ENCODE measurements at regions not wholly inside any gene's neighbourhood (a gene's known extent, or its start where the extent isn't known, plus 50 kb on each side); places are given as distances from the start of the nearest gene placed in this dataset.

GRCh38 chr2:16948053-16948452 lies 282.4 kb upstream of the CYRIA start:
- TF ChIP-seq, protein P1, sequence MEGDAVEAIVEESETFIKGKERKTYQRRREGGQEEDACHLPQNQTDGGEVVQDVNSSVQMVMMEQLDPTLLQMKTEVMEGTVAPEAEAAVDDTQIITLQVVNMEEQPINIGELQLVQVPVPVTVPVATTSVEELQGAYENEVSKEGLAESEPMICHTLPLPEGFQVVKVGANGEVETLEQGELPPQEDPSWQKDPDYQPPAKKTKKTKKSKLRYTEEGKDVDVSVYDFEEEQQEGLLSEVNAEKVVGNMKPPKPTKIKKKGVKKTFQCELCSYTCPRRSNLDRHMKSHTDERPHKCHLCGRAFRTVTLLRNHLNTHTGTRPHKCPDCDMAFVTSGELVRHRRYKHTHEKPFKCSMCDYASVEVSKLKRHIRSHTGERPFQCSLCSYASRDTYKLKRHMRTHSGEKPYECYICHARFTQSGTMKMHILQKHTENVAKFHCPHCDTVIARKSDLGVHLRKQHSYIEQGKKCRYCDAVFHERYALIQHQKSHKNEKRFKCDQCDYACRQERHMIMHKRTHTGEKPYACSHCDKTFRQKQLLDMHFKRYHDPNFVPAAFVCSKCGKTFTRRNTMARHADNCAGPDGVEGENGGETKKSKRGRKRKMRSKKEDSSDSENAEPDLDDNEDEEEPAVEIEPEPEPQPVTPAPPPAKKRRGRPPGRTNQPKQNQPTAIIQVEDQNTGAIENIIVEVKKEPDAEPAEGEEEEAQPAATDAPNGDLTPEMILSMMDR (IDR thresholded peaks at IDR 0.05): no peak
- Histone ChIP-seq H3K9me3 (no peaks in the 10 kb centered on the region), H3K4me1 (no peaks in the 10 kb centered on the region), H3K27ac (no peak overlapping the region), H3K36me3 (no peaks in the 10 kb centered on the region), H3K4me3 (no peak overlapping the region), H3K27me3 (no peaks in the 10 kb centered on the region)
- DNase-seq (ENCODE audit: low spot score): no peak

DNA sequence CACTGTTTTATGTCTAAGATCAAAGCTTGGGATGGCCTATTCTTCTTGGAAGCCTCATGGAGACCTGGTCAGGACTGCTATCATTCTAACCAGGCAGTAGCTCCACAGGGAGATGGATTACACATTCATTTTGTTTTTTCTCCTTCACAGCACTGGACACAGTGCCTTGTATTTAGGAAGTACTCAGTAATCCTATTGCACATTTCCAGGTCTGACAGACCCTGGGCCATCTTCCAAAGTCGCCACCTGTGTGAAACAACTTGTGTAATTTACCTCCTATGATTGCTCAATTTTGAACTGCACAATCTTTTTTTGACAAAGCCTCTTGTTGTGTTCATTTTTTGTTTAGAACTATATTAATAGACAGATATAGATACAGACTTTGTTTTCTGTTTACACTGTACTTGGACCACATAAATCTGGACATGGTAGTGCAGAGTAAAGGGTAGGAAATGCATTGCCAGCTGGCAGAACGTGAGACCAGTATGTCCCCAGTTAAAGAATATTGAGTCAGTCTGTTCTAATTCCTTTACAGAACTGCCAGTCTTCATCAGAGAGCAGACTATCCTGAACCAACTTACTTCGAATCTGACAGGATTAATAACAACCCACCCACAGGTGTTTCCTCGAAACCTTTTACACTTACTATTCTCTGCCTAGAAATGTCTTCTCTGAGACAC lies 277.8 kb upstream of the CYRIA start:
- Histone ChIP-seq H3K27ac (no peak overlapping the region), H3K27me3 (no peaks in the 10 kb centered on the region), H3K36me3 (no peaks in the 10 kb centered on the region), H3K9me3 (no peaks in the 10 kb centered on the region), H3K4me1 (no peaks in the 10 kb centered on the region), H3K4me3 (no peak overlapping the region)
- TF ChIP-seq, protein P1 (IDR thresholded peaks at IDR 0.05): no peak
- DNase-seq (ENCODE audit: low spot score): no peak

GRCh38 chr2:16940214-16940613 lies 274.6 kb upstream of the CYRIA start:
- Histone ChIP-seq H3K4me3 (no peak overlapping the region), H3K27me3 (no peaks in the 10 kb centered on the region), H3K4me1 (no peaks in the 10 kb centered on the region), H3K27ac (no peak overlapping the region), H3K36me3 (no peaks in the 10 kb centered on the region), H3K9me3 (no peaks in the 10 kb centered on the region)
- DNase-seq (ENCODE audit: low spot score): no peak
- TF ChIP-seq, protein P1 (IDR thresholded peaks at IDR 0.05): no peak

GRCh38 chr2:16939771-16940170 lies 274.1 kb upstream of the CYRIA start:
- H3K36me3 ChIP-seq: no peaks in the 10 kb centered on the region
- no peaks in the 10 kb centered on the region for H3K9me3 ChIP-seq
- TF ChIP-seq, protein P1 (IDR thresholded peaks at IDR 0.05): no peak
- H3K27ac ChIP-seq: no peak overlapping the region
- no peak overlapping the region for H3K4me3 ChIP-seq
- no peaks in the 10 kb centered on the region for H3K4me1 ChIP-seq
- DNase-seq (ENCODE audit: low spot score): no peak
- no peaks in the 10 kb centered on the region for H3K27me3 ChIP-seq

- H3K27ac ChIP-seq: no peak overlapping the region
- H3K27me3 ChIP-seq: no peaks in the 10 kb centered on the region
- DNase-seq (ENCODE audit: low spot score): no peak
- H3K36me3 ChIP-seq: no peaks in the 10 kb centered on the region
- no peaks in the 10 kb centered on the region for H3K4me1 ChIP-seq
- TF ChIP-seq, protein P1 (IDR thresholded peaks at IDR 0.05): no peak
- H3K9me3 ChIP-seq: no peaks in the 10 kb centered on the region
- H3K4me3 ChIP-seq: no peak overlapping the region
Observed at GRCh38 chr2:16933355-16933754, 267.7 kb upstream of the CYRIA start.

- Histone ChIP-seq H3K4me3 (no peak overlapping the region), H3K9me3 (no peaks in the 10 kb centered on the region), H3K27ac (no peak overlapping the region), H3K4me1 (no peaks in the 10 kb centered on the region), H3K36me3 (no peaks in the 10 kb centered on the region), H3K27me3 (no peaks in the 10 kb centered on the region)
- TF ChIP-seq, protein P1 (IDR thresholded peaks at IDR 0.05): no peak
- DNase-seq (ENCODE audit: low spot score): no peak
Observed at GRCh38 chr2:16932826-16933225, 267.2 kb upstream of the CYRIA start.

All from right atrium auricular region (tissue), 2 donors.